Sigmoid colon (tissue), 4 donors: ENCODE measurements at regions not wholly inside any gene's neighbourhood (a gene's known extent, or its start where the extent isn't known, plus 50 kb on each side); places are given as distances from the start of the nearest gene placed in this dataset.

Experiments
- CTCF ChIP-seq, 4 experiments: fragments of 450-650 bp in 3 of 4; fragments of 200-600 bp in 1 of 4; IDR thresholded peaks; one replicate each; pipeline ENCODE4 v1.5.1; 2016 to 2019; ENCODE audit warnings: antibody characterized with exemption in 4 of 4, mild to moderate bottlenecking in 3 of 4, moderate library complexity in 2 of 4
- POLR2A ChIP-seq, 2 donors: fragments of 450-650 bp; IDR thresholded peaks; one replicate each; pipeline ENCODE4 v1.6.1; 2016; ENCODE audit warnings: antibody characterized with exemption in 2 of 2, mild to moderate bottlenecking in 2 of 2, moderate library complexity in 2 of 2
- POLR2AphosphoS5 ChIP-seq, 4 donors: sonication (generic); formaldehyde crosslinking; IDR thresholded peaks; one replicate each; pipeline ENCODE4 v1.6.1; 2017; ENCODE audit warnings: antibody characterized with exemption in 4 of 4

- TF ChIP-seq CTCF (IDR thresholded peaks at IDR 0.05) (no peak), POLR2A (IDR thresholded peaks at IDR 0.05) (no peak), POLR2AphosphoS5 (IDR thresholded peaks at IDR 0.05) (no peak)
Measured at GRCh38 chr3:80230962-80231361, 463.2 kb upstream of the ROBO1 start.
